NCI-H510A treated with DMSO at 0.1 percent for 48 hours (cell line): ENCODE measurements at regions not wholly inside any gene's neighbourhood (a gene's known extent, or its start where the extent isn't known, plus 50 kb on each side); places are given as distances from the start of the nearest gene placed in this dataset.

ENCODE experiments used
- DNase-seq: peaks from one replicate; lab custom pipeline; 2025; lab: John Stamatoyannopoulos, UW

- no peak for DNase-seq
These were observed 207.6 kb downstream of the BCL11B start for GRCh38 chr14:99064262-99064954.

- no peak for DNase-seq
These were observed 206.4 kb downstream of the BCL11B start for GRCh38 chr14:99065551-99065950.

DNA sequence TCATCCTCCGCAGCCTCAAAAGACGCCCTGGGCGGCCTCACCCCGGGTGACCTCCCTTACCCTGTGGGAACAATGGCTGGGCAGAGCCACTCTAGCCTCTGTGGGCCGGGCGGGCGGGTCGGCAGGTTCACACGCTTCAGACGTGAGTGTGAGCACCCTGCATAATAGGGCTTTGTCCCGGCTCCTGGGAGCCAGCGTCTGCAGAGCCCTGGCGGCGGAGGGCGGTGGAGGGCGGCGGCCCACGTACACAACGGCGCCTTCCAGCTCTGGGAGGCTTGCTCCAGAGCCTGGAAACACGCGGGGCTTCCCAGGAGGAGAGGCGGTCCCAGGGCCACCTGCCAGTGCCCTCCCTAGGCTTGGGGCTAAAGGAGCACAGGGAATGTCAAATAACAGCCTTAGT lies 205.6 kb downstream of the BCL11B start:
- no peak for DNase-seq

GRCh38 chr14:99067141-99067920 lies 204.7 kb downstream of the BCL11B start:
- no peak for DNase-seq

GRCh38 chr14:99067927-99068326 lies 204.1 kb downstream of the BCL11B start:
- DNase-seq = no peak

DNA sequence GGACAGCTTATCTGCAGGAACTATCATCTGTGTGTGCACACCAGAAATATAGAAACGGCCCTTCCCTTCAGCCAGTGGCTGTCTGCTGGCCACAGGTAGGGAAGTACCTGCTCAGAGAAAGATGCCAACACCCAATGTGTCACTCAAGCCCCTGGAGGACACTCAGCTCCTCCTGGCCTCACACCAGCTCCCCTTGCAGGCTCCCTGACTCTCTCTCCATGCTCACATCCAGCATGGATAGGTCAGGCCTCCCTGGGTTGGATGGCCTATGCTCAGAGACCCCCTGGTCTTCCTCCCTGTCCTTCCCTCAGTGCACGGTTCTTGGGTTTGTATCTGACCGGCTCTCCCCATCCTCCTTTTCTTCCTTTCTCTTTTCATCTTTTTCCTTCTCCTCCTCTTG lies 202.1 kb downstream of the BCL11B start:
- no peak for DNase-seq

GRCh38 chr14:99072433-99072832 lies 199.6 kb downstream of the BCL11B start:
- no peak for DNase-seq

DNA sequence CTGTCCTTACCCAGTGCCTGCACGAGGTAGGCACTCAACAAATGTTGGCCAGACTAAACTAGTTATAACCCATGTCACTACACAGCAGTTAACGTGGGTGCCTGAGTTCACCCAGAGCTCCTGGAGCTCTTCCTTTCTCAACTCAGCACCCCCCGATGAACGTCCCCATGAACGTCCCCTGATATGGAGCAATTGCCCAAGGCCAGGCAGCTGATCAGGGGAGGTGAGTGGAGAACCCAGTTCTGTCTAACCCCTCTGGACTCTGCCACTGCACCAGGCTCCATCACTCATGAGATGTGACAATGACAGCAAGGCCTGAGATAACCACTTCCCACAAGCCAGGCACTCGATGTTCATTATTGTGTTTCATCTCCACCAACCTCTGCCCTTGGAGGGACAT lies 199.0 kb downstream of the BCL11B start:
- no peak for DNase-seq

DNA sequence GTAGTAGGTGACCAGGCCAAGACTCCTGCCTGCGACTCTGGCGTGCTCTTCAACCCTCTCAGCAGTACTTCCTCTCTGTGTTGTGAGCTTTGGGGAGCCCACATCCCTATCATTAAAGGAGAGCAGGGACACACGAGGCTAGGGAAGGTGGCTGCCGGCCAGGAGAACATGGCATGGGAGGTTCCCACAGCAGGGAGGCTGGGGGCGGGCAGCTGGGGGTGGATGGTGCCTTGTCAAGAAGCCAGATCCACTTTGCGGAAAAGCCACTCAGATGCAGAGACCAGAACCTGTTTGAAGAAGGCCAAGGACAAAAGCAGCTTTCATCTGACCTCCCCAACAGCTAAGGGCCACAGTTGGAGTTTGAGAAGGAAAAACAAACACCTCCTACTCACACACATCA lies 198.6 kb downstream of the BCL11B start:
- no peak for DNase-seq

DNA sequence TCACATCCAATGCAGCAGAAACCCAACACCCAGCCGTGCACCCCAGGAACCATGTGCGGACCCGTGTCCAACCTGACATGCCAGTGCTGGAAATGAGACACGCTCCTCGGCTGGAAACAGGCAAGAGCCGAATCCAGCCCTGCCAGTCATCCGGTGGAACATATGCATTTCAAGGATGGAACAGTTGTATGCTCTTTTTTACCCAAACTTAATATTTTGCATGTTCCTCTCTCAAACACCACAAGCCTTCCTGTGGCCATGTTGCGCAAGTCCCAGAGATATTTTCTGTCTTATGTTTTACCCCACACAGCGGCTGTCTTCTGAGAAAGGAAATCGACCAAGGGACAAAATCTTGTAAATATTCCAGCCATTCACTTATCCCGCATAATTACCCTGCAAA lies 196.9 kb downstream of the BCL11B start:
- no peak for DNase-seq

- DNase-seq = no peak
These were observed 196.1 kb downstream of the BCL11B start for GRCh38 chr14:99075771-99076375.

- DNase-seq = no peak
These were observed 194.7 kb downstream of the BCL11B start for GRCh38 chr14:99077076-99077843.

- DNase-seq = no peak
These were observed 194.2 kb downstream of the BCL11B start for GRCh38 chr14:99077844-99078236.

DNA sequence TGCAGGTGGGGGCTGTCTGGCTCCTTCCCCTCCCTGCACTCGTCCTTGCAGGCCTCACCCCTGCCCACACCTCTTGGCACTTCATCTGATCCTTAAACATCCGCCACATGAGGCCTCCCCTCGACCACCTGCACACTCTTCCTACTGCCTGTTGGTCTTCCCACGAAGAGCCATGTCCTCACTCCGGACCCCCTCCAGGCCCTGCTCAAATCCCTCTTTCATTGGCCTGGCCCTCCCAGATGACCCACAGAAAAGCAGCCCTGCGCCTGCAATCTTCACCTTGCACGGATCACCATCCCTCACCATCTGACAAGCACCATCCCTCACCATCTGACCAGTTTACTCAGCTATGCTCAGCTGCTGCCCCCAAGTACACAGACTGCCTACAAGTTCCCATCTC lies 193.6 kb downstream of the BCL11B start:
- DNase-seq = no peak

- no peak for DNase-seq
These were observed 192.8 kb downstream of the BCL11B start for GRCh38 chr14:99079061-99079727.

GRCh38 chr14:99080306-99080705 lies 191.7 kb downstream of the BCL11B start:
- DNase-seq = no peak

DNA sequence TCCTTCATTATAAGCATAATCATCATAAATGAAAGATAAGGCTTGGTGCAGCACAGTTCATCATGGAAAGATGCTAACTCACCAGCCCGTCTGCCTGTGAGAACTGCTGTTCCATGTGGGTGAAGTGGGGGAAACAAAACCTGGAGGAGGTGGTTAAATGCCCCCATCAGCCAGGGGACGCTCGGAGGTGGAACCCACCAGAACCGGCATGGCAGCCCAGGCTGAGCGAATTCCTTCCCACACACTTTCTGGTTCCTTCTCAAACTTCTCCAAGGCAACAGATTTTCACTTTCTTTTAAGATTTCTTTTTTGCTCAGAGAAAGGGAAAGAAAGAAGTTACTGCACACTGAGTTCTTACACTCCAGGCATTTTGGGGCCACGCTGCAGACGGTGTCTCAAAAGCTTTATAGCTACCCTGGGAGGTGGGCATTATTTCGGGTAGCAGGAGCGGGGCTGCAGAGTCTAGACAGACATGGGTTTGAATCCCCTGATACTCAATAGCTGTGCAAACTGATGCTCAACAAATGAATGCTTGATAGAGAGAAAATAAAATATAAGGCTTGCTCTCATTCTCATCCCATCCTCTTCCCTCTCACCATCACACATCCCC lies 190.7 kb downstream of the BCL11B start:
- DNase-seq = no peak

DNA sequence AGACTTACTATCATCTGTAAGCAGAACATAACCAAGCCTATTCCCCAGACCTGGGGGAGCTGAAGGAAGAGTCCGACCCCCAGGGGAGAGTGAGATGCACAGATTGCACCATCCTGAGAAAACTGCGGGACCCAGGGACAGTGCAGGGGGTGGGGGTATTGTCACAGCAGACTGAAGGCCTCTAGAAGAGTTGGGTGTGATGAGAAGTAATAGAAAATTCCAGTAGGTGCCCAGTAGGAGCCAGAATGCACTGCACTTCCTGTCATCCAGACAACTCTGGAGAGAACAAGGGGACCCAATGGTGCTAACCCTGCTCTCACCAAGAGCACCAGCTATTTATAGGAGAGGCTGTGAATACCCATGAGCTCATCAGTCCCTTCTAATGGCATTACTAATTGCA lies 190.1 kb downstream of the BCL11B start:
- DNase-seq = no peak

DNA sequence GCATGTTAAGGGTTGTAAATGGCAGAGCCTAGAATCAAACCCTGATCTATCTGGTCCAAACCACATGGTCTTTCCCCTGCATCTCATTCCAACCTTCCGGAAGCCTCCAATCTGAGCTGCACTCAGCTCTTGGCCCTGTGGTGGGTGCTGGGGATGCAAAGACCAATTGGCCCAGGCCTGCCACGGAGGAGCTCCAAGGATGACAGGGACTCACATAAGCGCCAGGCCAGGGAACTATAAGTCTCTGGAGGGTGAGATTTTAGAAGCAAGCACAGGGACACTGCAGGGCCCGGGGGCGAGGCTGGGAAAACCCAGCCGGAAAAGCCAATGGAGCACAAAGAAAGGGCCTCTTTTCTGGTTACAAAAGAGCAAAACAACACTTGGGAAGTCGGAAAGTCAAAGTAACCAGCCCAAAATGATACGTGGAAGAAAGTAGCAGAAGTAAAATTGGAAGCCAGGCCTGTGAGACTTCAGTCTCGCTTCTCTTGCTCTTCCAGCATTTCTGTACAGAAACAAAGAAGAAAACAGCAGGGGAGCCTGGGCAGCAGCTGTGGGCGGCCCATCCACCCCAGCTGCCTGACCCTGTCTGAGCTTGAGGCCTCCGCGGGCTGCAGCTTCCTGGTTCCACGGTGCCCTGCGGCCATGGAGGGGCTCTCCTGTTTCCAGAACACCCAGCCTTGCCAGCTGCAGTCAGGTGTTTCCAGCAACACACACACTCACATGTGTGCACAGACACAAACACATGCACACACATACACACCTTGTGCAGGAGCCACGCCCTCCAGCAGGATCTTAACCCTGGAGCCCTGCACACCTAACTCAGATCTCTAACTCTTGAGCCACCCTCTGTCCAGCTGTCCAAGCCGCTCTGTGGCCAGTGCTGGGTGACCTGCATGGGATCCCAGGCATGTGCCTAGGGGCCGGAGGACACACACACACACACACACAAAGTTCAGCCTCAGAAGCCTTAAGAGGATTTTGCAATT lies 178.2 kb downstream of the BCL11B start:
- DNase-seq = no peak

- DNase-seq = no peak
These were observed 177.1 kb downstream of the BCL11B start for GRCh38 chr14:99094901-99095300.
